Aorta (tissue), 5 donors: ENCODE measurements at regions not wholly inside any gene's neighbourhood (a gene's known extent, or its start where the extent isn't known, plus 50 kb on each side); places are given as distances from the start of the nearest gene placed in this dataset.

Source experiments
- ATAC-seq: fragments of 200-7000 bp; cut with Tn5 transposase; one replicate; pipeline ENCODE4 v1.9.1; 2022; ENCODE audit warnings: moderate library complexity; ENCODE audit not compliant: low FRiP score
- DNase-seq, 2 donors: peaks; one replicate each; pipeline ENCODE4 v3.0.0-alpha.2; 2020
- H3K27ac ChIP-seq, 2 donors: one replicate each; pipeline ENCODE4 v1.5.1; 2013; ENCODE audit warnings: low read length in 2 of 2, mild to moderate bottlenecking in 2 of 2, moderate library complexity in 2 of 2, control low read depth in 1 of 2, inconsistent platforms in 1 of 2, low read depth in 1 of 2
- H3K27me3 ChIP-seq, 2 donors: one replicate each; pipeline ENCODE4 v1.6.1; 2013; ENCODE audit warnings: control low read depth in 1 of 2, low read length in 1 of 2, mild to moderate bottlenecking in 1 of 2, moderate library complexity in 1 of 2; ENCODE audit not compliant: insufficient read depth in 2 of 2, control insufficient read depth in 1 of 2
- H3K36me3 ChIP-seq, 2 donors: one replicate each; pipeline ENCODE4 v1.6.1; 2013; ENCODE audit warnings: control low read depth in 1 of 2, low read length in 1 of 2, mild to moderate bottlenecking in 1 of 2; ENCODE audit not compliant: insufficient read depth in 2 of 2, control insufficient read depth in 1 of 2
- H3K4me1 ChIP-seq, 2 donors: one replicate each; pipeline ENCODE4 v1.6.1; 2013; ENCODE audit warnings: low read length in 2 of 2, control low read depth in 1 of 2, mild to moderate bottlenecking in 1 of 2, moderate library complexity in 1 of 2; ENCODE audit not compliant: insufficient read depth in 2 of 2, control insufficient read depth in 1 of 2
- H3K4me3 ChIP-seq, 2 donors: one replicate each; pipeline ENCODE4 v1.5.1; 2013; ENCODE audit warnings: low read length in 2 of 2, control low read depth in 1 of 2, mild to moderate bottlenecking in 1 of 2
- H3K9me3 ChIP-seq: one replicate; pipeline ENCODE4 v1.6.1; 2013; ENCODE audit warnings: mild to moderate bottlenecking, low read length; ENCODE audit not compliant: control insufficient read depth
- WGBS, 2 donors: extraction: QIAGEN DNeasy Blood & Tissue Kit; methylation state at CpG; one replicate each; pipeline ENCODE4 v1.1.7; 2013; 5-methylcytosine and 5-hydroxymethylcytosine counted together
- intact Hi-C, 2 donors: fragments of 100-400 bp; cut with DNase I; formaldehyde crosslinking; loops; one replicate each; pipeline versions ENCODE4 v1.14.2 to v1.15.0; 2022
- donor health status: healthy with polysubstance abuse.
- donor health status: Bipolar disorder and iron deficiency.
- donor health status: DM: no; HTN: no; CAD: no.
- donor health status: DM: no; HTN: no; CAD: no.
- donor health status: DM: yes; HTN: yes; CAD: no.

GRCh38 chr3:125645616-125646015 lies 50.3 kb upstream of the OSBPL11 start:
- Histone ChIP-seq H3K4me1 (no peaks in the 10 kb centered on the region), H3K27me3 (no peaks in the 10 kb centered on the region), H3K36me3 (no peaks in the 10 kb centered on the region), H3K9me3 (no peaks in the 10 kb centered on the region), H3K4me3 (no peak overlapping the region), H3K27ac (no peak overlapping the region)
- intact Hi-C loops, result no loop called here
- WGBS, 2 donors, result 89 to 90% methylated on average over 2 of the region's 2 CpGs
- ATAC-seq (no peak), DNase-seq (no peak)

- WGBS, 2 donors, result 76 to 85% methylated on average over 1 of the region's 1 CpG
- H3K4me3 ChIP-seq, result no peak overlapping the region
- ATAC-seq (no peak), DNase-seq (no peak)
- no peaks in the 10 kb centered on the region for H3K9me3 ChIP-seq
- no peaks in the 10 kb centered on the region for H3K27me3 ChIP-seq
- H3K27ac ChIP-seq, result no peak overlapping the region
- H3K36me3 ChIP-seq, result no peaks in the 10 kb centered on the region
- intact Hi-C loops, result no loop called here
- H3K4me1 ChIP-seq, result no peaks in the 10 kb centered on the region
Measured at GRCh38 chr3:125646581-125646980, 51.3 kb upstream of the OSBPL11 start.

DNA sequence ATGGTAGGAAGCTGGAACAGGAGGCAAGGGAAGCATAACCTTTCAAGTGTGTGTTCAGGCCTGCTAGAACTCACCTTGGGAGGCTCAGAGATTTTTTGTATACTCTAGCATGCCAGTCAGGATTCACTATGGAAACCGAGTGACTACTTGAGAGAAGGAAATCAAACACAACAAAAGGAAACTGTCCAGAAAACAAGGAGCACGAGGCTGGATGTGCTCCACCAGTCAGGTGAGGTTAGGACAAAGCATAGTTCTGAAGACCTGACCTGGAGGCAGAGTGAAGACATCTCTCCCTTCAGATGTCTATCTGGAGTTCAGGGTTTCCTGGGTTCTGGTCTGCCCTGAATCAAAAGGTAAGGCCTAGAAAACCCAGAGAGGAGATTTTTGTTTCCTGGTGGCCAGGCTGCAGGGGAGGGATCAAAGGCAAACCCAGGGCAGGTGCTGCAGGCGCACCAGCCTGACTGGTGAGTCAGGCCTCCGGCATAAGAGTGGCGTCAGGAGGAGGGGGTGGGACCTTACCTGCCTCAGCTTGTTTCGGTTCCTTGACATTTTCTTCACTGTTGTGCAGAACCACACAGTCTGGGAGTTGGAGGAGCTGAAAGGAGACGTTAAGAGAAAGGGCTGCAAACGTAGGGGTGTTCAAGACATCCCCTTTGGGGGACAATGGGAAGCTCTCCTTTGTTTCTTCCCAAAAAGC lies 52.2 kb upstream of the OSBPL11 start:
- no peaks in the 10 kb centered on the region for H3K36me3 ChIP-seq
- WGBS, 2 donors, result 79 to 82% methylated on average over 8 of the region's 8 CpGs
- no peaks in the 10 kb centered on the region for H3K4me1 ChIP-seq
- no peak for ATAC-seq
- H3K27ac ChIP-seq, result no peak overlapping the region
- no peak for DNase-seq
- H3K4me3 ChIP-seq, result no peak overlapping the region
- no peaks in the 10 kb centered on the region for H3K27me3 ChIP-seq
- intact Hi-C loops, result no loop called here
- H3K9me3 ChIP-seq, result no peaks in the 10 kb centered on the region

- Histone ChIP-seq H3K27me3 (no peaks in the 10 kb centered on the region), H3K27ac (no peak overlapping the region), H3K4me1 (no peaks in the 10 kb centered on the region), H3K36me3 (no peaks in the 10 kb centered on the region), H3K9me3 (no peaks in the 10 kb centered on the region), H3K4me3 (no peak overlapping the region)
- intact Hi-C loops, result no loop called here
- no peak for DNase-seq
- no peak for ATAC-seq
- WGBS, 2 donors, result 85 to 87% methylated on average over 5 of the region's 5 CpGs
Measured at GRCh38 chr3:125651244-125651643, 55.9 kb upstream of the OSBPL11 start.

DNA sequence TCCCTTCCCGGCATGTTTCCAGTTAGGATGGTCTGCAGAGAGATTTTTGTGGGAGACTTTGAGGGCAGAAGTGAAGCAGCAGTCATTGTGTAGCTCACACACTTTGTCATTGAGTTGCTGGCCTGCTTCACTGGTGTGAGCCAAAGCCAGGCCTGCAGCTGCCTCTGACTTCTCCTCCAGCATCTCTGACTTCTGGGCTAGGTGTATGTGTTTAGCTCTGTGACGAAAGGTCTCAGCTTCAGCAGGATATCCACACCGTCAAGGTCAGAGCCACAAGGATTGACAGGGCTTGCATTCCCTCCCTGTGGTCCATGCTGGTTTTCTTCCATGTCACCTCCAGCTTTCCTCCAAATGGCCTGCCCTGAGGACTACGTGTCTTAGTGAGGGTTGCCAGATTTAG lies 57.1 kb upstream of the OSBPL11 start:
- H3K4me1 ChIP-seq, result no peaks in the 10 kb centered on the region
- no peaks in the 10 kb centered on the region for H3K27me3 ChIP-seq
- intact Hi-C loops, result no loop called here
- ATAC-seq, result no peak
- no peak overlapping the region for H3K27ac ChIP-seq
- 87 to 89% methylated on average over 4 of the region's 4 CpGs for WGBS, 2 donors
- H3K9me3 ChIP-seq, result no peaks in the 10 kb centered on the region
- no peaks in the 10 kb centered on the region for H3K36me3 ChIP-seq
- DNase-seq, result no peak
- no peak overlapping the region for H3K4me3 ChIP-seq

- WGBS, 2 donors, result 86 to 95% methylated on average over 1 of the region's 1 CpG
- Histone ChIP-seq H3K9me3 (no peaks in the 10 kb centered on the region), H3K4me1 (no peaks in the 10 kb centered on the region), H3K27me3 (no peaks in the 10 kb centered on the region), H3K27ac (no peak overlapping the region), H3K4me3 (no peak overlapping the region), H3K36me3 (no peaks in the 10 kb centered on the region)
- intact Hi-C loops, result no loop called here
- ATAC-seq (no peak), DNase-seq (no peak)
Measured at GRCh38 chr3:125654526-125654925, 59.2 kb upstream of the OSBPL11 start.

DNA sequence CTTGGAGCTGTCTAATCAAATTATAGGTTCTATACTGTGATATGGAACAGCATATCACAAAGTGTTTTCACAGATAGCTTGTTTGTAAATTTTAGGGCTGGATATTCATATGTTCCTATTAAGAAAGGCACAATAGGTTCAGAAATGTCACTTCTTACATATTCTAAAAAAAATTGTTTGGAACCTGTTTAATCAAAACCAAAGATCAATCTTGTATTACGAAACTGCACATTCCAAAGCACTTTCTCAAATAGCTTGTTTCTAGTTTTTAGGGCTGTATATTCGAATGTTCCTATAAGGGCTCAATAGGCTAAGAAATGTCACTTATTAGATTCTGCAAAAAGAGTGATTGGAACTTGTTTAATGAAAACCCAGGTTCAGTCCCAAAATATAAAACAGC lies 67.4 kb upstream of the OSBPL11 start:
- intact Hi-C loops, result no loop called here
- no peaks in the 10 kb centered on the region for H3K9me3 ChIP-seq
- H3K36me3 ChIP-seq, result no peaks in the 10 kb centered on the region
- no peaks in the 10 kb centered on the region for H3K27me3 ChIP-seq
- no peak overlapping the region for H3K4me3 ChIP-seq
- H3K27ac ChIP-seq, result no peak overlapping the region
- H3K4me1 ChIP-seq, result no peaks in the 10 kb centered on the region
- DNase-seq (no peak), ATAC-seq (no peak)
- WGBS, 2 donors, result 93 to 96% methylated on average over 2 of the region's 2 CpGs

DNA sequence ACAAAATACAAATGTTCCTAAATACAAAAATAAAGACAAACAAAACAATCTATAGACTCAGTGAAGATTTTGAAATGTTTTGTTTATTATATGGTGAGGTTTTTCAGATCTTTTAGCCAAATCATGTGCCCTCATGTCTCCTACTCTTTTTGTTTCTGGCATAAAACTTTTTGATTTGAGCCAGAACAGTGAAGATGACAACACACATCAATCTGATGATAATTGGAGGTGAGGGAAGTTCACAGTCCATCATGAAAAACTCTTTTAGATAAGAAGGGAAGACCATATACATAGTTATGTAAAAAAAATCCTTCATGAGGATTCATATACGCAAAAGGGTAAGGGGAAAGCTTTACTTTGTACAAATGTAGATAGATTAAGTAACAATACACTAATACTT lies 75.1 kb upstream of the OSBPL11 start:
- DNase-seq, result no peak
- Histone ChIP-seq H3K4me3 (no peak overlapping the region), H3K27me3 (no peaks in the 10 kb centered on the region), H3K36me3 (no peaks in the 10 kb centered on the region), H3K4me1 (no peaks in the 10 kb centered on the region), H3K9me3 (no peaks in the 10 kb centered on the region), H3K27ac (no peak overlapping the region)
- 94 to 98% methylated on average over 1 of the region's 1 CpG for WGBS, 2 donors
- no peak for ATAC-seq
- intact Hi-C loops, result no loop called here

GRCh38 chr3:125670945-125671344 lies 75.6 kb upstream of the OSBPL11 start:
- Histone ChIP-seq H3K27ac (no peak overlapping the region), H3K27me3 (no peaks in the 10 kb centered on the region), H3K9me3 (no peaks in the 10 kb centered on the region), H3K4me3 (no peak overlapping the region), H3K4me1 (no peaks in the 10 kb centered on the region), H3K36me3 (no peaks in the 10 kb centered on the region)
- no peak for ATAC-seq
- intact Hi-C loops, result no loop called here
- WGBS, 2 donors, result 93 to 96% methylated on average over 4 of the region's 4 CpGs
- no peak for DNase-seq
